Fibroblast of mammary gland (primary cell): ENCODE measurements at regions not wholly inside any gene's neighbourhood (a gene's known extent, or its start where the extent isn't known, plus 50 kb on each side); places are given as distances from the start of the nearest gene placed in this dataset.

Experiments
- DNase-seq: peaks from one replicate; pipeline ENCODE4 v3.0.0-alpha.2; 2010; ENCODE audit warnings: low read depth
- H3K4me3 ChIP-seq: 2 replicates; pipeline ENCODE4 v1.5.1; 2011; ENCODE audit warnings: low read depth, mild to moderate bottlenecking, low read length, moderate library complexity; ENCODE audit not compliant: control insufficient read depth
- TF ChIP-seq, protein P1 (sequence below): conservative IDR thresholded peaks from 2 replicates; pipeline ENCODE4 v1.5.1; 2011; ENCODE audit warnings: low read depth, low read length, inconsistent platforms; ENCODE audit not compliant: control insufficient read depth, insufficient read depth

- H3K4me3 ChIP-seq, result no peak overlapping the region
- DNase-seq, result peak; percentile 23
- TF ChIP-seq, protein P1, sequence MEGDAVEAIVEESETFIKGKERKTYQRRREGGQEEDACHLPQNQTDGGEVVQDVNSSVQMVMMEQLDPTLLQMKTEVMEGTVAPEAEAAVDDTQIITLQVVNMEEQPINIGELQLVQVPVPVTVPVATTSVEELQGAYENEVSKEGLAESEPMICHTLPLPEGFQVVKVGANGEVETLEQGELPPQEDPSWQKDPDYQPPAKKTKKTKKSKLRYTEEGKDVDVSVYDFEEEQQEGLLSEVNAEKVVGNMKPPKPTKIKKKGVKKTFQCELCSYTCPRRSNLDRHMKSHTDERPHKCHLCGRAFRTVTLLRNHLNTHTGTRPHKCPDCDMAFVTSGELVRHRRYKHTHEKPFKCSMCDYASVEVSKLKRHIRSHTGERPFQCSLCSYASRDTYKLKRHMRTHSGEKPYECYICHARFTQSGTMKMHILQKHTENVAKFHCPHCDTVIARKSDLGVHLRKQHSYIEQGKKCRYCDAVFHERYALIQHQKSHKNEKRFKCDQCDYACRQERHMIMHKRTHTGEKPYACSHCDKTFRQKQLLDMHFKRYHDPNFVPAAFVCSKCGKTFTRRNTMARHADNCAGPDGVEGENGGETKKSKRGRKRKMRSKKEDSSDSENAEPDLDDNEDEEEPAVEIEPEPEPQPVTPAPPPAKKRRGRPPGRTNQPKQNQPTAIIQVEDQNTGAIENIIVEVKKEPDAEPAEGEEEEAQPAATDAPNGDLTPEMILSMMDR, result no peak
Measured at GRCh38 chr10:117861329-117861728, 185.4 kb downstream of the RAB11FIP2 start.

DNA sequence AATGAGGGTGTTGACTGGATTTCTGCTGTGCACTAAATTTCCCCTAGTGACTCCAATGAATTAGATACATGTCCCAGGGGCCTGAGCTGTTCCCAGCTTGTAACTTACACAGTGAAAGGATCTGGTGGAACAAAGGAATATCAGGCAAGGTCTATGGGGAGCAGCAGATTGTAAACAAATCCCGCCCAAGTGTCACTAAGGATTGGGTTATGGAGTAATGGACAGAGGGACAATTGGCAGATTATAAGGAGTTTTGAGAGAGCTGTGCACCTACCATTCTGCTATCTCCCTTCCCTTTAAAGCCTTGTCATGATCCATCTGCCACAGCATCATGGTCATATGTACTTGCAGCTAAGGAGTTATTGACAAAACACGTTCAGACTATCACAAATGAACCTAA lies 183.0 kb downstream of the RAB11FIP2 start:
- DNase-seq, result no peak
- TF ChIP-seq, protein P1, result no peak
- no peak overlapping the region for H3K4me3 ChIP-seq

GRCh38 chr10:117865945-117866344 lies 180.8 kb downstream of the RAB11FIP2 start:
- no peak overlapping the region for H3K4me3 ChIP-seq
- DNase-seq, result no peak
- TF ChIP-seq, protein P1, result no peak

- TF ChIP-seq, protein P1, result no peak
- no peak overlapping the region for H3K4me3 ChIP-seq
- no peak for DNase-seq
Measured at GRCh38 chr10:117868151-117868550, 178.6 kb downstream of the RAB11FIP2 start.

GRCh38 chr10:117875793-117876192 lies 170.9 kb downstream of the RAB11FIP2 start:
- TF ChIP-seq, protein P1, result no peak
- no peak for DNase-seq
- H3K4me3 ChIP-seq, result no peak overlapping the region

DNA sequence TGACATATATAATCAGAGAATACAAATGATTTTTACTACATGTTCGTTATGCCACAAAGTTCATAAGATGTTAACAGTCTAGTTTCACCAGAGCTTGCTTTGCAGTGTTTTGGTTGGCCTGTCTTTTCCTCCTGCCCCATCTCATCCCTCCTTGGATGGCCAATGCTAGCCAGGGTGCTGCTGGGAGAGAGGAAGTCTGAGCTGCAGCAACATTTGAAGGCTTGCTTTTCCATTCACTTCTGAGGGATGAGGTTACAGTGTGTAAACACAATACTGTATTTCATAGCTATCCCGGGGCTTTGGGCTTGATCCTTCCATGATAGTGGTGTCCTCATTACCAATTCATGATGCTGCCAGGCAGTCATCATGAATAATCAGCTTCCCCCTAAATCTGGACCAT lies 170.5 kb downstream of the RAB11FIP2 start:
- no peak overlapping the region for H3K4me3 ChIP-seq
- no peak for DNase-seq
- TF ChIP-seq, protein P1, result no peak

- TF ChIP-seq, protein P1, result no peak
- no peak overlapping the region for H3K4me3 ChIP-seq
- DNase-seq, result no peak
Measured at GRCh38 chr10:117878626-117879025, 168.1 kb downstream of the RAB11FIP2 start.
